ENCODE measurements at regions not wholly inside any gene's neighbourhood (a gene's known extent, or its start where the extent isn't known, plus 50 kb on each side); places are given as distances from the start of the nearest gene placed in this dataset.

DNA sequence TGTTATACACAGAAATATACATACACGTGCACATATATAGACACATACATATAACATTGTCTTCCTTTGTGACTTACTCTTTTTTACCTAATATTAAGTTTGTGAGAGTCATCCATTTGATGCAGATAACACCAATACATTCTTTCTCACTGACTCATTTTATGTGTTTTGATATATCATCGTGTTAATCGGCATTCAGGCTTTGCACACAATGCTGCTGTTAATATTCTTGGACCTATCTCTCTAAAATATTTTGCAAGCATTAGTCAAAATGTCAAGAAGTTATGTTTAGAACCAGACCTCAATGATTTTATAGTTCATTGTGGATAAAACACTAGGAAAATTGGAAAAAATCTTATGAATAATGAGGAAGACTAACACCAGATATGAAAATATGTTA, 441.1 kb downstream of the LRATD1 start:
- ATAC-seq (no peak), DNase-seq (no peak)
- no peaks in the 10 kb centered on the region for H3K36me3 ChIP-seq
- no peaks in the 10 kb centered on the region for H3K27me3 ChIP-seq
- WGBS (ENCODE audit: insufficient coverage, low coverage, low lambda C conversion rate, missing lambda C conversion rate) = 84% methylated on average over 3 of the region's 3 CpGs
- no peak overlapping the region for H3K27ac ChIP-seq
- TF ChIP-seq POLR2A (IDR thresholded peaks at IDR 0.05) = no peak
- H3K4me1 ChIP-seq = no peaks in the 10 kb centered on the region
- H3K4me3 ChIP-seq = no peak overlapping the region
- intact Hi-C loops (cut with DNase I) = no loop called here
- no peaks in the 10 kb centered on the region for H3K9me3 ChIP-seq

DNA sequence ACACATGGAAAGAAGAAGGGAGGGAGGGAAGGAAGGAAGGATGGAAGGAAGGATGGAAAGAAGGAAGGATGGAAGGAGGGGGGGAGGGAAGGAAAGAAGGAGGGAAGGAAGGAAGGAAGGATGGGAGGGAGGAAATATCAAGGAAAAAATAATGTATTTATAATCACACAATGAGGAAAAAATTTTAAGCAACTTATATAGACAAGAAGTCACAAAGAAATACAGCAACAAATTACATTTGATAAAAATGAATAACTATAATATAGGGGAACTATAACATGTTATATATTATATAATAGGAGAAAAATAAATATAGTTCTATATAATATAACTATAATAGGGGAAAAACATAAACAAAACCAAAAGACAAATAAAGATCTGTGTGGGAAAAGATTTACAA, 441.8 kb downstream of the LRATD1 start:
- ATAC-seq = no peak
- Histone ChIP-seq H3K4me3 (no peak overlapping the region), H3K4me1 (no peaks in the 10 kb centered on the region), H3K27me3 (no peaks in the 10 kb centered on the region), H3K27ac (no peak overlapping the region), H3K36me3 (no peaks in the 10 kb centered on the region), H3K9me3 (no peaks in the 10 kb centered on the region)
- TF ChIP-seq POLR2A (IDR thresholded peaks at IDR 0.05) = no peak
- TF ChIP-seq, protein P1, sequence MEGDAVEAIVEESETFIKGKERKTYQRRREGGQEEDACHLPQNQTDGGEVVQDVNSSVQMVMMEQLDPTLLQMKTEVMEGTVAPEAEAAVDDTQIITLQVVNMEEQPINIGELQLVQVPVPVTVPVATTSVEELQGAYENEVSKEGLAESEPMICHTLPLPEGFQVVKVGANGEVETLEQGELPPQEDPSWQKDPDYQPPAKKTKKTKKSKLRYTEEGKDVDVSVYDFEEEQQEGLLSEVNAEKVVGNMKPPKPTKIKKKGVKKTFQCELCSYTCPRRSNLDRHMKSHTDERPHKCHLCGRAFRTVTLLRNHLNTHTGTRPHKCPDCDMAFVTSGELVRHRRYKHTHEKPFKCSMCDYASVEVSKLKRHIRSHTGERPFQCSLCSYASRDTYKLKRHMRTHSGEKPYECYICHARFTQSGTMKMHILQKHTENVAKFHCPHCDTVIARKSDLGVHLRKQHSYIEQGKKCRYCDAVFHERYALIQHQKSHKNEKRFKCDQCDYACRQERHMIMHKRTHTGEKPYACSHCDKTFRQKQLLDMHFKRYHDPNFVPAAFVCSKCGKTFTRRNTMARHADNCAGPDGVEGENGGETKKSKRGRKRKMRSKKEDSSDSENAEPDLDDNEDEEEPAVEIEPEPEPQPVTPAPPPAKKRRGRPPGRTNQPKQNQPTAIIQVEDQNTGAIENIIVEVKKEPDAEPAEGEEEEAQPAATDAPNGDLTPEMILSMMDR (IDR thresholded peaks at IDR 0.05) = no peak
- no peak for DNase-seq
- intact Hi-C loops (cut with DNase I) = no loop called here

DNA sequence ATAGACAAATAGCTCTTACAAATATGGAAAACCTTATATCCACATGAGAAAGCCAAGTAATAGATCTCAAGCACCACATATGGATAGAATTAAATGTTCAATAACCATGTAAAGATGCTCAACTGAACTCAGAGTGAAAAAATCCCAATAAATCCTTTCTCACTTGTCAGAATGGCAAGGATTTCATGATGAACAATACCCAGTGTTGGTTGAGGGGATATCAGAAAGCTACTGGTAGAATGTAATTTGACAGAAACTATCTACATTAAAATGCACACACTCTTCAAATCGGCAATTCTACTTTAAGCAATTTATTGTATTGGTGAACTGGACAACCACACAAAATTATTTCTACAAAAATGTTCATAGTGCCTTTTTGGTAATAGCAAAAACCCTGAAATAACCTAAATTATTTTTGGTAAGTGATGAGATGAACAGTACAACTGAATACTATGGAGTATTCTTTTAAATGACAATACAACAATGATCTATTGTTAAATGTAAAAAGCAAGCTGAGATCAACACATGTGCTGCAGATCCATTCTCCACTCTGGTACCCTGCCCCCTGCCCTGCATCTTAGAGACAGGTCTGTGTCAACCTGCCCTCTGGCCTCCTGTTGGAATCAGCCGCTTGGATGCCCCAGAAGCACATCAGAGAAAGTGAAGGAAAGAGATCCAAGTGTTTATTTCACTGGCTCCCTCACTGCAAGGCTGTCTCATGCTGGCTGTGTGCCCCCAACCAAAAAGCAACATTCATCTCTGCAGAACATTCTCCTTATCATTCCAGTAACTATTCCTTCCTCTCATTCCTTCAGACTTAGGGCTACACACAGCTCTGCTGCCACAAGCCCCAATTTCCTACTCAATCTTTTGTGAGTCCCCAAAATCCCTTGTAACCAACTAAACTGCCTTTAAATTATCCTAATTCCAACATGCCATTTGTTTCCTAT, 442.5 kb downstream of the LRATD1 start:
- no peak overlapping the region for H3K27ac ChIP-seq
- H3K4me3 ChIP-seq = no peak overlapping the region
- 49% methylated on average over 2 of the region's 2 CpGs for WGBS (ENCODE audit: insufficient coverage, low coverage, low lambda C conversion rate, missing lambda C conversion rate)
- intact Hi-C loops (cut with DNase I) = no loop called here
- no peaks in the 10 kb centered on the region for H3K27me3 ChIP-seq
- DNase-seq (no peak), ATAC-seq (no peak)
- no peaks in the 10 kb centered on the region for H3K36me3 ChIP-seq
- no peak for TF ChIP-seq POLR2A (IDR thresholded peaks at IDR 0.05)
- TF ChIP-seq, protein P1 (IDR thresholded peaks at IDR 0.05) = no peak
- H3K9me3 ChIP-seq = no peaks in the 10 kb centered on the region
- H3K4me1 ChIP-seq = no peaks in the 10 kb centered on the region

- Histone ChIP-seq H3K36me3 (no peaks in the 10 kb centered on the region), H3K4me3 (no peak overlapping the region), H3K4me1 (no peaks in the 10 kb centered on the region), H3K27me3 (no peaks in the 10 kb centered on the region), H3K27ac (no peak overlapping the region), H3K9me3 (no peaks in the 10 kb centered on the region)
- no peak for DNase-seq
- ATAC-seq = no peak
- TF ChIP-seq, protein P1 (IDR thresholded peaks at IDR 0.05) = no peak
- no peak for TF ChIP-seq POLR2A (IDR thresholded peaks at IDR 0.05)
- intact Hi-C loops (cut with DNase I) = no loop called here
Observed at GRCh38 chr2:15076668-15077067, 444.2 kb downstream of the LRATD1 start.

DNA sequence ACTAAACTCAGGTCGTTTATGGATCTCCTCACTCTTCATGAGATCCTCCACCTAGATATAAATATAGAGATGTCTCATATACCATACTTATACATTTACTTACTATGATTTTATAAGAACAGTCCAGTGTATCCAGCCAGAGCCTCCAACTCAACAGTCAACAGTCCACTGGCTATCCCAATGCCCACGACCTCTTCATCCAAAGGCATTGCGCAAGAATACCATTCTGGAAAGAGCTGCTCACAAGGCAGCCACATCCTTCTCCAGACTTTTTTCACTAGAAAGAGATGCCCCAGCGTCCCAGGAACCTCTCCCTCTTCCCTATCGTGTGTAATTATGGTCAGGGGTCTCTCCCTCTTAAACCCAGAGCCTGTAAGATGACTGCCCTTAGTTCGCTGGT, 448.8 kb downstream of the LRATD1 start:
- Histone ChIP-seq H3K27me3 (no peaks in the 10 kb centered on the region), H3K27ac (no peak overlapping the region), H3K36me3 (no peaks in the 10 kb centered on the region), H3K4me3 (no peak overlapping the region), H3K4me1 (no peaks in the 10 kb centered on the region), H3K9me3 (no peaks in the 10 kb centered on the region)
- 52% methylated on average over 6 of the region's 6 CpGs for WGBS (ENCODE audit: insufficient coverage, low coverage, low lambda C conversion rate, missing lambda C conversion rate)
- intact Hi-C loops (cut with DNase I) = no loop called here
- TF ChIP-seq, protein P1 (IDR thresholded peaks at IDR 0.05) = no peak
- no peak for ATAC-seq
- no peak for DNase-seq
